A549 (cell line): ENCODE measurements at regions not wholly inside any gene's neighbourhood (a gene's known extent, or its start where the extent isn't known, plus 50 kb on each side); places are given as distances from the start of the nearest gene placed in this dataset.

ENCODE experiments used
- ATAC-seq, 2 experiments: fragments of 200-7000 bp in 1 of 2; fragments of >200 bp in 1 of 2; cut with Nextera tagmentation in 1 of 2; cut with Tn5 transposase in 1 of 2; 3 replicates each; pipeline versions ENCODE4 v1.8.0 to v1.9.1; 2018 to 2020; ENCODE audit warnings: mild to moderate bottlenecking in 1 of 2, moderate library complexity in 1 of 2
- CTCF ChIA-PET: fragments of 300-600 bp; sonication (Branson Sonifier 250); formaldehyde crosslinking; extraction: SDS; loops from one replicate; lab custom pipeline; 2021; ENCODE audit warnings: antibody characterized with exemption, inconsistent platforms; lab: Yijun Ruan, JAX
- POLR2A ChIA-PET: fragments of 350-600 bp; formaldehyde crosslinking; extraction: SDS; loops from one replicate; lab custom pipeline; 2021; ENCODE audit warnings: antibody characterized with exemption, inconsistent platforms; lab: Yijun Ruan, JAX
- DNase-seq, 2 experiments: peaks; one replicate each; pipeline versions ENCODE4 v3.0.0 to v3.0.0-alpha.2; 2011 to 2016; ENCODE audit warnings: low read depth in 1 of 2, low spot score in 1 of 2
- FAIRE-seq: peaks from 2 replicates; lab custom pipeline; 2011; peaks lifted over from hg19 to GRCh38; lab: Jason Lieb, UNC
- H3K27ac ChIP-seq, 2 experiments: fragments of >200 bp; sonication (Bioruptor Twin); formaldehyde crosslinking; 3 replicates each; pipeline ENCODE4 v1.5.1; 2016 to 2017
- H3K4me1 ChIP-seq: fragments of >200 bp; sonication (Bioruptor Twin); formaldehyde crosslinking; 3 replicates; pipeline ENCODE4 v1.6.1; 2016
- H3K4me2 ChIP-seq: fragments of >200 bp; sonication (Bioruptor Twin); formaldehyde crosslinking; 3 replicates; pipeline ENCODE4 v1.6.1; 2016
- H3K4me3 ChIP-seq: fragments of >200 bp; sonication (Bioruptor Twin); formaldehyde crosslinking; 3 replicates; pipeline ENCODE4 v1.5.1; 2016
- H3K9me3 ChIP-seq: fragments of >200 bp; sonication (Bioruptor Twin); formaldehyde crosslinking; 3 replicates; pipeline ENCODE4 v1.6.1; 2016
- BHLHE40 ChIP-seq: IDR thresholded peaks from 2 replicates; pipeline ENCODE4 v1.6.1; 2012; ENCODE audit warnings: low read depth, low read length, inconsistent platforms
- CBX8 ChIP-seq: fragments of 200-600 bp; sonication (generic); IDR thresholded peaks from 2 replicates; pipeline ENCODE4 v1.6.1; 2016
- EHMT2 ChIP-seq: fragments of 200-600 bp; sonication (generic); IDR thresholded peaks from 2 replicates; pipeline ENCODE4 v1.6.1; 2016; ENCODE audit warnings: antibody characterized with exemption, low read depth, mild to moderate bottlenecking, moderate library complexity
- ESRRA ChIP-seq: fragments of 150-350 bp; IDR thresholded peaks from 2 replicates; pipeline ENCODE4 v1.6.1; 2014; ENCODE audit warnings: mild to moderate bottlenecking, low read length, borderline replicate concordance
- FOSL2 ChIP-seq, 2 experiments: fragments of 450-650 bp in 1 of 2; fragments of >200 bp in 1 of 2; sonication (Bioruptor Twin) in 1 of 2; formaldehyde crosslinking; IDR thresholded peaks; 2 replicates each; pipeline versions ENCODE4 v1.5.0 to v1.6.1; 2016 to 2020; ENCODE audit warnings: mild to moderate bottlenecking in 1 of 2, moderate library complexity in 1 of 2
- HDAC2 ChIP-seq: fragments of 200-600 bp; sonication (generic); IDR thresholded peaks from 2 replicates; pipeline ENCODE4 v1.6.1; 2016
- HEYL ChIP-seq: fragments of 250-450 bp; sonication (Bioruptor Pico); IDR thresholded peaks from 2 replicates; pipeline ENCODE4 v1.8.0; 2021; ENCODE audit warnings: mild to moderate bottlenecking, moderate library complexity
- HOXB13 ChIP-seq: fragments of 250-450 bp; sonication (Bioruptor Pico); IDR thresholded peaks from 2 replicates; pipeline ENCODE4 v1.5.0; 2020; ENCODE audit warnings: low read depth, mild to moderate bottlenecking, moderate library complexity
- JUN ChIP-seq, 2 experiments: fragments of >200 bp; sonication (Bioruptor Twin); formaldehyde crosslinking; IDR thresholded peaks; 2 replicates in 1 of 2; 3 replicates in 1 of 2; pipeline ENCODE4 v1.6.1; 2016 to 2017
- KDM5A ChIP-seq: fragments of 200-600 bp; sonication (generic); IDR thresholded peaks from 2 replicates; pipeline ENCODE4 v1.6.1; 2016; ENCODE audit warnings: antibody characterized with exemption, mild to moderate bottlenecking
- MAFK ChIP-seq: fragments of 450-650 bp; IDR thresholded peaks from 2 replicates; pipeline ENCODE4 v1.6.1; 2014; ENCODE audit not compliant: partially characterized antibody
- MAZ ChIP-seq: fragments of 150-350 bp; IDR thresholded peaks from 2 replicates; pipeline ENCODE4 v1.6.1; 2014; ENCODE audit warnings: antibody characterized with exemption, low read depth, low read length, borderline replicate concordance
- NFE2L2 ChIP-seq: fragments of 150-350 bp; conservative IDR thresholded peaks from 2 replicates; pipeline ENCODE4 v1.6.1; 2014; ENCODE audit warnings: low read length
- POLR2A ChIP-seq: IDR thresholded peaks from 2 replicates; pipeline ENCODE4 v1.6.1; 2012; ENCODE audit warnings: mild to moderate bottlenecking, low read length
- RNF2 ChIP-seq: fragments of 200-600 bp; sonication (generic); IDR thresholded peaks from 2 replicates; pipeline ENCODE4 v1.6.1; 2016; ENCODE audit warnings: low read depth, mild to moderate bottlenecking, antibody characterized with exemption, moderate library complexity, borderline replicate concordance
- SMC3 ChIP-seq: fragments of >200 bp; sonication (Bioruptor Twin); formaldehyde crosslinking; IDR thresholded peaks from 3 replicates; pipeline ENCODE4 v1.6.1; 2018; ENCODE audit warnings: inconsistent platforms
- SREBF2 ChIP-seq: fragments of 450-650 bp; IDR thresholded peaks from 2 replicates; pipeline ENCODE4 v1.6.1; 2014; ENCODE audit warnings: mild to moderate bottlenecking, moderate library complexity
- TFCP2L1 ChIP-seq: fragments of 250-450 bp; sonication (Bioruptor Pico); IDR thresholded peaks from 2 replicates; pipeline ENCODE4 v1.5.0; 2021; ENCODE audit warnings: mild to moderate bottlenecking
- ZC3H11A ChIP-seq: fragments of 450-650 bp; IDR thresholded peaks from 2 replicates; pipeline ENCODE4 v1.6.1; 2014; ENCODE audit warnings: antibody characterized with exemption, mild to moderate bottlenecking
- ZFP36 ChIP-seq: fragments of 450-650 bp; IDR thresholded peaks from 2 replicates; pipeline ENCODE4 v1.6.1; 2014; ENCODE audit warnings: borderline replicate concordance; ENCODE audit not compliant: partially characterized antibody
- ZNF302 ChIP-seq: fragments of 250-450 bp; sonication (Bioruptor Pico); IDR thresholded peaks from 2 replicates; pipeline ENCODE4 v1.9.0; 2021; ENCODE audit warnings: inconsistent platforms, mild to moderate bottlenecking, moderate library complexity
- WGBS: methylation state at CpG from one replicate; pipeline ENCODE4 v1.1.6; 2017; ENCODE audit errors: missing lambda C conversion rate; 5-methylcytosine and 5-hydroxymethylcytosine counted together
- TF ChIP-seq, protein P1 (sequence below): IDR thresholded peaks from 2 replicates; pipeline ENCODE4 v1.6.1; 2012; ENCODE audit warnings: low read depth, borderline replicate concordance
- TF ChIP-seq, protein P2 (sequence below): IDR thresholded peaks from 2 replicates; pipeline ENCODE4 v1.6.1; 2012
- TF ChIP-seq, protein P3 (sequence below): fragments of >200 bp; sonication (Bioruptor Twin); formaldehyde crosslinking; IDR thresholded peaks from 3 replicates; pipeline ENCODE4 v1.6.1; 2016
- TF ChIP-seq, protein P4 (sequence below): fragments of 250-450 bp; sonication (Bioruptor Pico); IDR thresholded peaks from 2 replicates; pipeline ENCODE4 v1.5.0; 2021; ENCODE audit warnings: mild to moderate bottlenecking, moderate library complexity, borderline replicate concordance
- TF ChIP-seq, protein P5 (sequence below): IDR thresholded peaks from 2 replicates; pipeline ENCODE4 v1.6.1; 2012
- TF ChIP-seq, protein P6 (sequence below): fragments of 150-350 bp; IDR thresholded peaks from 2 replicates; pipeline ENCODE4 v1.6.1; 2014; ENCODE audit warnings: low read depth, mild to moderate bottlenecking, low read length

DNA sequence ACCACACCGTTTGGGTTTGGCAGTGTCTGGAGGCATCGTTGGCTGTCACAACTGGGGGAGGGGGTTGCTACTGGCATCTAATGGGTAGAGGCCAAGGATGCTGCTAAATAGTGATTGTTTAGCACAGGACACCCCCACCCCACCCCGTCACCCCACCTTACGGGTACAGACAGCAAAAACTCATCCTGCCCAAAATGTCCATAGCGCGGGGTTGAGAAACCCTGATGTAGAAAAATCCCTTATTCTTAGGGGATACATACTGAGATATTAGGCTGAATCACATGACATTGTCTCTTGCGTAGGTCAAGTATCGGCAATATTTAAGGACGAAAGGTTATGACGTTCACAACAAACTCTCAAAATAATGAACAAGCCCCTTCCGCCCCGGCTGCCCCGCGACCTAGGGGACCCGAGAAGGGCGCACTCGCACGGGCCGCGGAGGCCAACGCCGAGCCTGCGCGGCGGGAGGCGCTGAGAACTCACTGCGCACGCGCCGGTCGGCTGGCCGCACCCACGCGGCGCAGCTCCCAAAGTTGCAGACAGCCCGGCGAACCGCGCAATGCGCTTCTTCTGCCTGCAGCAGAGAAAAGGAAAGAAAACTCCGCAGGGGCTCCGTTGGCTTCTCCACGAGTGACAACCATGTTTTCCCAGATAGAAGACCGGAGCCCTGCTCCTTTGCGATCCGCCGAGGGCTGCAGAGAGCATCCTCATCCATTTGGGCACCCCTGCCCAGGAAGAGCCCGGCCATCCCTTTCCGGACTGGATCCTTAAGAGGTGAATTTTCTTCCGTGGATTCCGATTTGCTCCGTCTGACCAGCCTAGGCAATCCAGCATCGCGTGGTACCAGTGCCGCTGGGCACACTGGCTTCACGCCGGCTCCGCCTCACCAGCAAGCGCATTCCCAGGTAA is 136.8 kb upstream of the CCDC54 start:
- peaks cover 12% of the 10 kb centered on the region; the same call in 2 of the 3 replicates for H3K4me1 ChIP-seq
- no peaks in the 10 kb centered on the region for H3K9me3 ChIP-seq
- peak overlapping the region; percentile 69 to 84 for H3K27ac ChIP-seq
- CTCF ChIA-PET, result interaction anchor here (1.0 kb wide), 1 partner anchor 303 kb away, joined by 3 read pairs; no protein-coding TSS in a partner anchor
- 2% methylated on average over 57 of the region's 59 CpGs for WGBS
- POLR2A ChIA-PET, result interaction anchor here (0.9 to 1.5 kb wide), 3 partner anchors 33 to 191 kb away, joined by 3 to 5 read pairs (median 3); no protein-coding TSS in a partner anchor
- DNase-seq (peak; percentile 70 to 72), FAIRE-seq (no peak), ATAC-seq (peak; percentile 94 to 97)
- peak overlapping the region; percentile 58 for H3K4me3 ChIP-seq
- H3K4me2 ChIP-seq, result peak overlapping the region; percentile 83
- TF ChIP-seq POLR2A (peak; percentile 76), EHMT2 (no peak), ZC3H11A (no peak), KDM5A (0 out of 2 replicates have a peak, but pooled peaks have one; percentile 15), MAFK (peak; percentile 1), SREBF2 (no peak), JUN (IDR thresholded peaks at IDR 0.05) (peak in 1 of 2 experiments; percentile 44; a peak in 1 of 5 replicates)
- TF ChIP-seq, protein P1, sequence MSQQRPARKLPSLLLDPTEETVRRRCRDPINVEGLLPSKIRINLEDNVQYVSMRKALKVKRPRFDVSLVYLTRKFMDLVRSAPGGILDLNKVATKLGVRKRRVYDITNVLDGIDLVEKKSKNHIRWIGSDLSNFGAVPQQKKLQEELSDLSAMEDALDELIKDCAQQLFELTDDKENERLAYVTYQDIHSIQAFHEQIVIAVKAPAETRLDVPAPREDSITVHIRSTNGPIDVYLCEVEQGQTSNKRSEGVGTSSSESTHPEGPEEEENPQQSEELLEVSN, result peak; percentile 42; the same call in 1 of the 2 replicates
- TF ChIP-seq, protein P2, sequence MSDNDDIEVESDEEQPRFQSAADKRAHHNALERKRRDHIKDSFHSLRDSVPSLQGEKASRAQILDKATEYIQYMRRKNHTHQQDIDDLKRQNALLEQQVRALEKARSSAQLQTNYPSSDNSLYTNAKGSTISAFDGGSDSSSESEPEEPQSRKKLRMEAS, result peak; percentile 77
- TF ChIP-seq, protein P3, sequence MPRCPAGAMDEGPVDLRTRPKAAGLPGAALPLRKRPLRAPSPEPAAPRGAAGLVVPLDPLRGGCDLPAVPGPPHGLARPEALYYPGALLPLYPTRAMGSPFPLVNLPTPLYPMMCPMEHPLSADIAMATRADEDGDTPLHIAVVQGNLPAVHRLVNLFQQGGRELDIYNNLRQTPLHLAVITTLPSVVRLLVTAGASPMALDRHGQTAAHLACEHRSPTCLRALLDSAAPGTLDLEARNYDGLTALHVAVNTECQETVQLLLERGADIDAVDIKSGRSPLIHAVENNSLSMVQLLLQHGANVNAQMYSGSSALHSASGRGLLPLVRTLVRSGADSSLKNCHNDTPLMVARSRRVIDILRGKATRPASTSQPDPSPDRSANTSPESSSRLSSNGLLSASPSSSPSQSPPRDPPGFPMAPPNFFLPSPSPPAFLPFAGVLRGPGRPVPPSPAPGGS, result 0 out of 3 replicates have a peak, but pooled peaks have one; percentile 42

DNA sequence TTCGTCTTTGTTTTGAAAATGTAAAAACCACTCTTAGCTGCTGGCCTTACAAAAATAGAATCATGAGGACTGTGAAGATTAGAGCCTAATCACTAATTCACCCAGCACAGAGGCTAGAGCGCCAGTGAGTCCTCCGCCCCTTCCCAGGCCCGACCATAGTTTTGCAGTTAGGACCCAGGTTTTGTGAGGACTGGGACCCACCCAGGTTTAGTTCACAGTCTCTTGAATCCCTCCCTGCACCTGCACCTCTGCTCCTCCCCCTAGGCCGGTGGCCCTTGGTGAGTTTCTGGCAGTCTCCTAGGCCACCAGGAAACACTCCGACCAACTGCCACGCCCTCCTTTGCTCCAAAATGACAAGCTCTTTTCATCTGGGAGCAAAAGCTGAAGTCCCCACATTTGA is 136.0 kb upstream of the CCDC54 start:
- peak; percentile 42 to 49 for DNase-seq
- Histone ChIP-seq H3K4me3 (peak overlapping the region; percentile 58), H3K4me1 (peaks cover 12% of the 10 kb centered on the region; the same call in 2 of the 3 replicates)
- WGBS, result 1% methylated on average over 7 of the region's 7 CpGs
- ATAC-seq, result peak; percentile 81 to 82
- TF ChIP-seq, protein P4, sequence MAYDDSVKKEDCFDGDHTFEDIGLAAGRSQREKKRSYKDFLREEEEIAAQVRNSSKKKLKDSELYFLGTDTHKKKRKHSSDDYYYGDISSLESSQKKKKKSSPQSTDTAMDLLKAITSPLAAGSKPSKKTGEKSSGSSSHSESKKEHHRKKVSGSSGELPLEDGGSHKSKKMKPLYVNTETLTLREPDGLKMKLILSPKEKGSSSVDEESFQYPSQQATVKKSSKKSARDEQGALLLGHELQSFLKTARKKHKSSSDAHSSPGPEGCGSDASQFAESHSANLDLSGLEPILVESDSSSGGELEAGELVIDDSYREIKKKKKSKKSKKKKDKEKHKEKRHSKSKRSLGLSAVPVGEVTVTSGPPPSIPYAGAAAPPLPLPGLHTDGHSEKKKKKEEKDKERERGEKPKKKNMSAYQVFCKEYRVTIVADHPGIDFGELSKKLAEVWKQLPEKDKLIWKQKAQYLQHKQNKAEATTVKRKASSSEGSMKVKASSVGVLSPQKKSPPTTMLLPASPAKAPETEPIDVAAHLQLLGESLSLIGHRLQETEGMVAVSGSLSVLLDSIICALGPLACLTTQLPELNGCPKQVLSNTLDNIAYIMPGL, result no peak
- TF ChIP-seq, protein P5, sequence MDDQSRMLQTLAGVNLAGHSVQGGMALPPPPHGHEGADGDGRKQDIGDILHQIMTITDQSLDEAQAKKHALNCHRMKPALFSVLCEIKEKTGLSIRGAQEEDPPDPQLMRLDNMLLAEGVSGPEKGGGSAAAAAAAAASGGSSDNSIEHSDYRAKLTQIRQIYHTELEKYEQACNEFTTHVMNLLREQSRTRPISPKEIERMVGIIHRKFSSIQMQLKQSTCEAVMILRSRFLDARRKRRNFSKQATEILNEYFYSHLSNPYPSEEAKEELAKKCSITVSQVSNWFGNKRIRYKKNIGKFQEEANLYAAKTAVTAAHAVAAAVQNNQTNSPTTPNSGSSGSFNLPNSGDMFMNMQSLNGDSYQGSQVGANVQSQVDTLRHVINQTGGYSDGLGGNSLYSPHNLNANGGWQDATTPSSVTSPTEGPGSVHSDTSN, result no peak
- TF ChIP-seq BHLHE40 (no peak), HDAC2 (no peak)
- TF ChIP-seq, all 56 proteins: peak for 0
- POLR2A ChIA-PET, result interaction anchor here (1.5 kb wide), 1 partner anchor 33 kb away, joined by 5 read pairs; no protein-coding TSS in a partner anchor
- peak overlapping the region; percentile 83 for H3K4me2 ChIP-seq
- CTCF ChIA-PET, result interaction anchor here (0.6 to 1.0 kb wide), 4 partner anchors 31 to 313 kb away, joined by 3 to 4 read pairs (median 3); no protein-coding TSS in a partner anchor
- H3K9me3 ChIP-seq, result no peaks in the 10 kb centered on the region
- H3K27ac ChIP-seq, result peak overlapping the region; percentile 69 to 84
- FAIRE-seq, result no peak

DNA sequence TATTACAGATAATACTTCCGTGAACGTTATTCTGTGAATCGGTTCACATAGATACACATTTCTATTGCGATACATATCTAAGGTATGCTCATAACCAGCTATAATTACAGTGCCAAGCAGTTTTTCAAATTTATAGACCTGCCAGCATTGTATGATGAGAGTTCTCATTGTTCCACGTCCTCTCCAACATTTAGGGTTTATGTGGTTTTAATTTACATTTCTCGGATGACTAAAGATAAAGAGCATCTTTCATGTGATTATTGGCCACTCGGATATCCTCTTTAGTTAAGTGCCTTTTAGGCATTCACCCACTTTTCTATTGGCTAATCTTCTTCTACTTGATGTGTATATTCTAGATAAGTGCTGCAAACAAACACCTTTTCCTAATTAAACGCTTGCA is 134.7 kb upstream of the CCDC54 start:
- CTCF ChIA-PET, result no interaction called here
- FAIRE-seq (no peak), ATAC-seq (no peak), DNase-seq (no peak)
- Histone ChIP-seq H3K27ac (no peak overlapping the region), H3K4me3 (no peak overlapping the region), H3K4me1 (peaks cover 12% of the 10 kb centered on the region; the same call in 2 of the 3 replicates), H3K4me2 (peak overlapping the region; percentile 83; the same call in 2 of the 3 replicates), H3K9me3 (no peaks in the 10 kb centered on the region)
- POLR2A ChIA-PET, result no interaction called here
- 95% methylated on average over 8 of the region's 8 CpGs for WGBS
- TF ChIP-seq NFE2L2, result no peak
- TF ChIP-seq, protein P6, sequence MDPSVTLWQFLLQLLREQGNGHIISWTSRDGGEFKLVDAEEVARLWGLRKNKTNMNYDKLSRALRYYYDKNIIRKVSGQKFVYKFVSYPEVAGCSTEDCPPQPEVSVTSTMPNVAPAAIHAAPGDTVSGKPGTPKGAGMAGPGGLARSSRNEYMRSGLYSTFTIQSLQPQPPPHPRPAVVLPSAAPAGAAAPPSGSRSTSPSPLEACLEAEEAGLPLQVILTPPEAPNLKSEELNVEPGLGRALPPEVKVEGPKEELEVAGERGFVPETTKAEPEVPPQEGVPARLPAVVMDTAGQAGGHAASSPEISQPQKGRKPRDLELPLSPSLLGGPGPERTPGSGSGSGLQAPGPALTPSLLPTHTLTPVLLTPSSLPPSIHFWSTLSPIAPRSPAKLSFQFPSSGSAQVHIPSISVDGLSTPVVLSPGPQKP, result no peak
- TF ChIP-seq MAZ, result no peak
- no peak for TF ChIP-seq ZFP36
- TF ChIP-seq RNF2, result no peak
- no peak for TF ChIP-seq ESRRA
- TF ChIP-seq HEYL (CRISPR knock-in tag), result no peak
- no peak for TF ChIP-seq TFCP2L1 (CRISPR knock-in tag)
- no peak for TF ChIP-seq HOXB13 (CRISPR knock-in tag)
- TF ChIP-seq FOSL2 (IDR thresholded peaks at IDR 0.05), result no peak
- no peak for TF ChIP-seq FOSL2 (CRISPR knock-in tag; IDR thresholded peaks at IDR 0.05)
- no peak for TF ChIP-seq ZNF302
- no peak for TF ChIP-seq JUN (IDR thresholded peaks at IDR 0.05)
- no peak for TF ChIP-seq SMC3
- no peak for TF ChIP-seq CBX8
